Kidney (tissue), 13 donors: ENCODE measurements at regions not wholly inside any gene's neighbourhood (a gene's known extent, or its start where the extent isn't known, plus 50 kb on each side); places are given as distances from the start of the nearest gene placed in this dataset.

Experiments used
- DNase-seq, 5 donors: peaks; one replicate each; pipeline ENCODE4 v3.0.0-alpha.2; 2013 to 2020
- FAIRE-seq: peaks from 2 replicates; lab custom pipeline; 2012; peaks lifted over from hg19 to GRCh38; lab: Jason Lieb, UNC
- H3K27ac ChIP-seq, 2 donors: one replicate each; pipeline ENCODE4 v1.7.0; 2013; ENCODE audit warnings: low read depth in 2 of 2, low read length in 2 of 2, inconsistent platforms in 1 of 2
- H3K27me3 ChIP-seq: one replicate; pipeline ENCODE4 v1.7.1; 2013; ENCODE audit warnings: low read length, inconsistent platforms; ENCODE audit not compliant: control insufficient read depth, insufficient read depth
- H3K36me3 ChIP-seq, 3 donors: one replicate each; pipeline versions ENCODE4 v1.7.0 to v1.7.1; 2013; ENCODE audit warnings: low read length in 3 of 3, control low read depth in 1 of 3, inconsistent platforms in 1 of 3; ENCODE audit not compliant: insufficient read depth in 3 of 3, control insufficient read depth in 2 of 3
- H3K4me1 ChIP-seq, 3 donors: one replicate each; pipeline versions ENCODE4 v1.7.0 to v1.7.1; 2013; ENCODE audit warnings: low read length in 3 of 3, inconsistent platforms in 1 of 3, low read depth in 1 of 3; ENCODE audit not compliant: control insufficient read depth in 2 of 3, insufficient read depth in 2 of 3
- H3K4me3 ChIP-seq, 3 donors: one replicate each; pipeline versions ENCODE4 v1.7.0 to v1.8.1; 2013; ENCODE audit warnings: low read length in 3 of 3, control low read depth in 1 of 3, inconsistent platforms in 1 of 3
- H3K9ac ChIP-seq, 3 donors: one replicate each; pipeline versions ENCODE4 v1.7.0 to v1.7.1; 2013; ENCODE audit warnings: low read length in 3 of 3, control low read depth in 1 of 3, inconsistent platforms in 1 of 3
- H3K9me3 ChIP-seq, 3 donors: one replicate each; pipeline versions ENCODE4 v1.7.0 to v1.7.1; 2013; ENCODE audit warnings: low read length in 3 of 3, control low read depth in 1 of 3, inconsistent platforms in 1 of 3; ENCODE audit not compliant: control insufficient read depth in 2 of 3, insufficient read depth in 1 of 3
- CTCF ChIP-seq: IDR thresholded peaks from 3 replicates; pipeline ENCODE4 v1.5.1; 2012; ENCODE audit warnings: mild to moderate bottlenecking, moderate library complexity, borderline replicate concordance; ENCODE audit not compliant: insufficient read depth; ENCODE audit errors: extremely low read depth
- intact Hi-C: fragments of 100-400 bp; cut with DNase I; formaldehyde crosslinking; loops from one replicate; pipeline ENCODE4 v1.11.1; 2022
- donor health status: control.
- donor health status: control.
- donor health status: control.
- donor health status: control.
- donor health status: control.
- donor health status: DM: yes; HTN: yes; CAD: no.
- donor health status: Normal renal cell carcinoma (clear cell type).

GRCh38 chrX:110846071-110846470, 50.5 kb upstream of the CHRDL1 start:
- Histone ChIP-seq H3K27me3 (no peaks in the 10 kb centered on the region), H3K9me3 (no peaks in the 10 kb centered on the region), H3K9ac (no peak overlapping the region), H3K36me3 (no peaks in the 10 kb centered on the region), H3K4me3 (no peak overlapping the region), H3K27ac (no peak overlapping the region), H3K4me1 (no peaks in the 10 kb centered on the region)
- FAIRE-seq (no peak), DNase-seq (no peak)
- intact Hi-C loops = no loop called here
- TF ChIP-seq CTCF = no peak
